ENCODE measurements at regions not wholly inside any gene's neighbourhood (a gene's known extent, or its start where the extent isn't known, plus 50 kb on each side); places are given as distances from the start of the nearest gene placed in this dataset.

DNA sequence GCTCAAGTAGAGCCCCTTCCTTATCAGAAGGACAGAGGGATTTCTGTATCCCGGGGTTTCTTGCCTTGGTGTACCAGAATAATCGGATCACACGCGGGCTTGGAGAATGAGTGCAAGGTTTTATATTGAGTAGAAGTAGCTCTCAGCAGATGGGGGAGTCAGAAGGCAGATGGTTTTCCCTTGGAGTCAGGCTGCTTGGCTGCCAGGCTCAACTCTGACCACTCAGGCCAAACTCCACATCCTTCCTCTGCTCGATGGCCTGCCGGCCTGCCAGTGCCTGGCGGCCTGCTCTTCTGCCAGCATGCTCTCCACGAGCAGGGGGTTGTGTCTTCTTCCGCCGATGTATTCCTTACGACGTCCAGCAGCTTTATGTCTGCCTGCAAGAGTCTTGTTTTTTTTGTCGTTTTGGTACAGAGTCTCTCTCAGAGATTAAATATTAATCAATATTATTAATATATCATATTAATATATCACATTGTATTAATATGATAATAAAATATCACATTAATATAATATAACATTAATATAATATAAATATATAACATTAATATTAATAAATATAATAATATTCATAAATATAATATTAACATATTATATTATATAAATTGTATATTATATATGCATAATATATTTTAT is 229.2 kb upstream of the WSCD1 start:
- Histone ChIP-seq H2AFZ (replicated peaks) (peak overlapping the region; percentile 68), H3K4me1 (peaks cover 4% of the 10 kb centered on the region), H3K9ac (no peak overlapping the region), H3F3A (ENCODE audit: low read depth) (peaks cover 4% of the 10 kb centered on the region), H3K27ac (no peak overlapping the region), H3K36me3 (no peaks in the 10 kb centered on the region), H3K9me3 (ENCODE audit: low read depth) (no peaks in the 10 kb centered on the region), H3K79me2 (ENCODE audit: low read depth) (no peaks in the 10 kb centered on the region), H4K20me1 (ENCODE audit: low read depth) (no peaks in the 10 kb centered on the region), H3K27me3 (no peaks in the 10 kb centered on the region), H3K4me2 (no peak overlapping the region), H3K4me3 (no peak overlapping the region)
- no peak for DNase-seq (ENCODE audit: low spot score)
- peak overlapping the region; percentile 37 for H3K27ac Mint-ChIP-seq
- H3K9me3 Mint-ChIP-seq: peaks cover 4% of the 10 kb centered on the region
- peaks cover 7% of the 10 kb centered on the region for H3K27me3 Mint-ChIP-seq (ENCODE audit: insufficient read depth, low read depth)
- H3K4me3 Mint-ChIP-seq: no peak overlapping the region
- peaks cover 23% of the 10 kb centered on the region for H3K4me1 Mint-ChIP-seq
- H3K36me3 Mint-ChIP-seq: no peaks in the 10 kb centered on the region
- TF ChIP-seq EZH2phosphoT487 (IDR thresholded peaks at IDR 0.05): no peak
- TF ChIP-seq, protein P1, sequence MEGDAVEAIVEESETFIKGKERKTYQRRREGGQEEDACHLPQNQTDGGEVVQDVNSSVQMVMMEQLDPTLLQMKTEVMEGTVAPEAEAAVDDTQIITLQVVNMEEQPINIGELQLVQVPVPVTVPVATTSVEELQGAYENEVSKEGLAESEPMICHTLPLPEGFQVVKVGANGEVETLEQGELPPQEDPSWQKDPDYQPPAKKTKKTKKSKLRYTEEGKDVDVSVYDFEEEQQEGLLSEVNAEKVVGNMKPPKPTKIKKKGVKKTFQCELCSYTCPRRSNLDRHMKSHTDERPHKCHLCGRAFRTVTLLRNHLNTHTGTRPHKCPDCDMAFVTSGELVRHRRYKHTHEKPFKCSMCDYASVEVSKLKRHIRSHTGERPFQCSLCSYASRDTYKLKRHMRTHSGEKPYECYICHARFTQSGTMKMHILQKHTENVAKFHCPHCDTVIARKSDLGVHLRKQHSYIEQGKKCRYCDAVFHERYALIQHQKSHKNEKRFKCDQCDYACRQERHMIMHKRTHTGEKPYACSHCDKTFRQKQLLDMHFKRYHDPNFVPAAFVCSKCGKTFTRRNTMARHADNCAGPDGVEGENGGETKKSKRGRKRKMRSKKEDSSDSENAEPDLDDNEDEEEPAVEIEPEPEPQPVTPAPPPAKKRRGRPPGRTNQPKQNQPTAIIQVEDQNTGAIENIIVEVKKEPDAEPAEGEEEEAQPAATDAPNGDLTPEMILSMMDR (IDR thresholded peaks at IDR 0.05): no peak
- TF ChIP-seq EZH2 (IDR thresholded peaks at IDR 0.05): no peak

DNA sequence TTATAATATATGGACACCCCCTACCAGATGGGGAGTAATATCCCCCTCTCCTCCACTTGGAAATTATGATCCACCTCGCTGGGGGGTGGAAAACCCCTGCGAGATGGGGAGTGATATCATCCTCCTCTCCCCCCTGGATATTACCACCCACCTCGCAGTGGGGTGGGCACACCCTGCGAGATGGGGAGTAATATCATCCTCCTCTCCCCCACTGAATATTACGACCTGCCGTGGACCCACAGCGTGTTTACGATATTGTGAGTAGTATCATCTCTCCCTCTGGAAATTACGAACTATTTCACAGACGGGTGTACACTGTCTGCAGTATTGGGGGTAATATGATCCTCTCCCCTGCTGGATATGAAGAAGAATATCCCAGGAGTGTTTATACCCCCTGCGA is 228.3 kb upstream of the WSCD1 start:
- Histone ChIP-seq H4K20me1 (ENCODE audit: low read depth) (no peaks in the 10 kb centered on the region), H3K9me3 (ENCODE audit: low read depth) (no peaks in the 10 kb centered on the region), H3K36me3 (no peaks in the 10 kb centered on the region), H2AFZ (replicated peaks) (no peak overlapping the region), H3K27ac (no peak overlapping the region), H3K4me3 (no peak overlapping the region), H3K27me3 (no peaks in the 10 kb centered on the region), H3F3A (ENCODE audit: low read depth) (peaks cover 4% of the 10 kb centered on the region), H3K9ac (no peak overlapping the region), H3K4me1 (peaks cover 4% of the 10 kb centered on the region), H3K79me2 (ENCODE audit: low read depth) (no peaks in the 10 kb centered on the region), H3K4me2 (no peak overlapping the region)
- H3K27me3 Mint-ChIP-seq (ENCODE audit: insufficient read depth, low read depth): peaks cover 7% of the 10 kb centered on the region
- no peaks in the 10 kb centered on the region for H3K36me3 Mint-ChIP-seq
- H3K4me1 Mint-ChIP-seq: peaks cover 22% of the 10 kb centered on the region
- H3K9me3 Mint-ChIP-seq: peaks cover 4% of the 10 kb centered on the region
- H3K4me3 Mint-ChIP-seq: no peak overlapping the region
- DNase-seq (ENCODE audit: low spot score): no peak
- H3K27ac Mint-ChIP-seq: no peak overlapping the region
- TF ChIP-seq EZH2 (IDR thresholded peaks at IDR 0.05) (no peak), EZH2phosphoT487 (IDR thresholded peaks at IDR 0.05) (no peak)
- TF ChIP-seq, protein P1 (IDR thresholded peaks at IDR 0.05): no peak

DNA sequence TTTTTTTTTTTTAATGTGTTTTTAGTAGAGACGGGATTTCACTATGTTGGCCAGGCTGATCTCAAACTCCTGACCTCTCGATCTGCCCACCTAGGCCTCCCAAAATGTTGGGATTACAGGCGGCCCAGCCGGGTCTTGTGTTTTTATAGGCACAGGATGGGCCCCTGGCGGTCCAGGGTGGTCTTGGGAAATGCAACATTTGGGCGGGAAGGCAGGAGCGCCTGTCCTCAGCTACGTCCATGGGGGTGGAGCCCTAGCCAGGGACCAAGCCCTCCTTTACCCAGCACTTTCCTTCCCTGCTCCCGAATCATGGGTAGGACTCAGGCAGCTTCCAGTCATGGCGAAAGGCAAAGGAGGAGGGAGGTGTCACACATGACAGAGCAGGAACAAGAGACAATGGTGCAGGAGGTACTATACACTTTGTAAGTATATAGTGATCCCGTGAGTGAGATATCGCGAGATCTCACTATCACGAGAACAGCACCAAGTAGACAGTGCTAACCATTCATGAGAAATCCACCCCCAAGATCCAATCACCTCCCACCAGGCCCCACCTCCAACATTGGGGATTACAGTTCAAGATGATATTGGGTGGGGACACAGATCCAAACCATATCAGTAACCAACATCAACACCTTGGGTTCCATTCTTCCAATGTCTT is 226.7 kb upstream of the WSCD1 start:
- peaks cover 7% of the 10 kb centered on the region for H3K27me3 Mint-ChIP-seq (ENCODE audit: insufficient read depth, low read depth)
- no peaks in the 10 kb centered on the region for H3K27me3 ChIP-seq
- H3K27ac ChIP-seq: no peak overlapping the region
- no peak overlapping the region for H3K4me3 Mint-ChIP-seq
- no peaks in the 10 kb centered on the region for H4K20me1 ChIP-seq (ENCODE audit: low read depth)
- no peak for TF ChIP-seq EZH2phosphoT487 (IDR thresholded peaks at IDR 0.05)
- no peak for TF ChIP-seq EZH2 (IDR thresholded peaks at IDR 0.05)
- TF ChIP-seq, protein P1 (IDR thresholded peaks at IDR 0.05): no peak
- DNase-seq (ENCODE audit: low spot score): no peak
- H3K27ac Mint-ChIP-seq: no peak overlapping the region
- peaks cover 6% of the 10 kb centered on the region for H3K9me3 Mint-ChIP-seq
- no peaks in the 10 kb centered on the region for H3K9me3 ChIP-seq (ENCODE audit: low read depth)
- H3K36me3 Mint-ChIP-seq: no peaks in the 10 kb centered on the region
- H2AFZ ChIP-seq (replicated peaks): no peak overlapping the region
- no peak overlapping the region for H3K4me2 ChIP-seq
- H3K36me3 ChIP-seq: no peaks in the 10 kb centered on the region
- no peak overlapping the region for H3K4me3 ChIP-seq
- H3K4me1 Mint-ChIP-seq: peaks cover 15% of the 10 kb centered on the region
- H3K79me2 ChIP-seq (ENCODE audit: low read depth): no peaks in the 10 kb centered on the region
- peaks cover 4% of the 10 kb centered on the region for H3F3A ChIP-seq (ENCODE audit: low read depth)
- H3K9ac ChIP-seq: no peak overlapping the region
- H3K4me1 ChIP-seq: peaks cover 4% of the 10 kb centered on the region
